ENCODE measurements at regions not wholly inside any gene's neighbourhood (a gene's known extent, or its start where the extent isn't known, plus 50 kb on each side); places are given as distances from the start of the nearest gene placed in this dataset.

GRCh38 chr4:98794565-98795205 is 134.2 kb downstream of the EIF4E start:
- TF ChIP-seq CTCF (IDR thresholded peaks at IDR 0.05) (no peak), POLR2A (IDR thresholded peaks at IDR 0.05) (no peak)

Measured in prostate gland (tissue), 2 donors.